DND-41 (cell line): ENCODE measurements at regions not wholly inside any gene's neighbourhood (a gene's known extent, or its start where the extent isn't known, plus 50 kb on each side); places are given as distances from the start of the nearest gene placed in this dataset.
"Not testable (repeated sequence)": the region's sequence is repeated elsewhere in the genome, so short reads cannot be mapped to it uniquely, and the experiment has no call there.

Source experiments
- ATAC-seq: fragments of 200-7000 bp; cut with Tn5 transposase; 3 replicates; pipeline ENCODE4 v1.9.1; 2021; ENCODE audit warnings: low read depth; ENCODE audit not compliant: insufficient read depth
- DNase-seq: peaks from one replicate; pipeline ENCODE4 v3.0.0-alpha.2; 2020
- H2AFZ ChIP-seq: 2 replicates; pipeline ENCODE4 v1.6.0; 2012; ENCODE audit warnings: low read depth, low read length
- H3K27ac ChIP-seq: 2 replicates; pipeline ENCODE4 v1.5.1; 2012; ENCODE audit warnings: low read length, inconsistent platforms
- H3K27me3 ChIP-seq: fragments of 200-600 bp; sonication (generic); 2 replicates; pipeline ENCODE4 v1.6.0; 2012; ENCODE audit warnings: low read length, mild to moderate bottlenecking, inconsistent platforms; ENCODE audit not compliant: insufficient read depth, poor library complexity
- H3K36me3 ChIP-seq: 2 replicates; pipeline ENCODE4 v1.5.1; 2012; ENCODE audit warnings: low read length, inconsistent platforms; ENCODE audit not compliant: insufficient read depth
- H3K4me1 ChIP-seq: 2 replicates; pipeline ENCODE4 v1.5.1; 2012; ENCODE audit warnings: mild to moderate bottlenecking, low read length; ENCODE audit not compliant: insufficient read depth
- H3K4me2 ChIP-seq: 2 replicates; pipeline ENCODE4 v1.6.0; 2012; ENCODE audit warnings: mild to moderate bottlenecking, moderate library complexity, low read length, inconsistent platforms; ENCODE audit not compliant: insufficient read depth
- H3K4me3 ChIP-seq, 2 experiments: fragments of 200-600 bp in 1 of 2; shearing (Covaris generic) in 1 of 2; 2 replicates each; pipeline ENCODE4 v1.5.1; 2012 to 2016; ENCODE audit warnings: inconsistent platforms in 2 of 2, low read length in 2 of 2, mild to moderate bottlenecking in 2 of 2, low read depth in 1 of 2, moderate library complexity in 1 of 2
- H3K79me2 ChIP-seq: 2 replicates; pipeline ENCODE4 v1.6.0; 2012; ENCODE audit warnings: low read length, inconsistent platforms; ENCODE audit not compliant: insufficient read depth
- H3K9ac ChIP-seq: 2 replicates; pipeline ENCODE4 v1.6.0; 2012; ENCODE audit warnings: low read depth, mild to moderate bottlenecking, inconsistent platforms, low read length, moderate library complexity
- H3K9me3 ChIP-seq: 2 replicates; pipeline ENCODE4 v1.5.1; 2012; ENCODE audit warnings: low read length, moderate library complexity, mild to moderate bottlenecking, inconsistent platforms; ENCODE audit not compliant: insufficient read depth, severe bottlenecking
- H4K20me1 ChIP-seq: 2 replicates; pipeline ENCODE4 v1.6.0; 2012; ENCODE audit warnings: low read length; ENCODE audit not compliant: insufficient read depth
- EZH2 ChIP-seq: IDR thresholded peaks from 3 replicates; pipeline ENCODE4 v1.6.1; 2012; ENCODE audit warnings: borderline replicate concordance, low read depth, mild to moderate bottlenecking, moderate library complexity, low read length, inconsistent platforms; ENCODE audit not compliant: severe bottlenecking
- TF ChIP-seq, protein P1 (sequence below): IDR thresholded peaks from 2 replicates; pipeline ENCODE4 v1.5.1; 2012; ENCODE audit warnings: borderline replicate concordance, low read length, moderate library complexity, mild to moderate bottlenecking; ENCODE audit not compliant: poor library complexity, severe bottlenecking; ENCODE audit errors: extremely low read depth

DNA sequence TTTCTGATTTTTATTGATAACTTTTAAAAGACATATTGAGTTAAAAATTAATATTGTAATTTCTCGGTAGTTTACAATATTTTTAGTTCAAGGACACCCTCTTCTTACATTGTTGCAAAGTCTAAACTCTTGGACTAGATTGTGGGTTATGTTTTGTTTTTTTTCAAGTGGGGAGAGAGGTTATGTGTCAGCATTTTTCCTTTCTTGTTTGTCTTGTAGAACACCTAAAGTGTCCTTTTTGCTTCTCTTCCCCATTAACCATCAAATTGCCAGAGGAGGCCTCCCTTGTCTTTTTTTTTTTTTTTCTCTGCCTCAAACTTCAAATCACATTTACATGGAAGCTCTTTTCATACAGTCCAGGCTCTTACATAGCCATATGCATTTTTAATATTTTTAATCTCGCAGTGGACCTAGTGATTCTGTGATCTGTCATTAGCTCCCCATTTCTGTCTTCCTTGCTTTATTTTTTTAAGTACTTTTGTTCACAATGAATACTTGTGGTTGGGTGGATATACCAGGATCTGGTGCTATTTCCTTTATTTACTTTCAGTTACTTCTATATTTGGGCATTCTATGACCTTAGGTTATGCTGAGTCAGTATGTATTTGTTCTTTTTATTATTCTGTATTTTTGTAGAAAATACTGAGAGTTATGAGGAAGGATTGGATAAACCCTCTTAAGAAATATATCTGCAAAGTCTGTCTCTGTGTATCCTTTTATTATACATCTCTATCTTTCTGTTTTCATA is 2280.6 kb upstream of the ACO1 start:
- Histone ChIP-seq H3K79me2 (no peaks in the 10 kb centered on the region), H3K4me1 (no peaks in the 10 kb centered on the region), H3K27me3 (no peaks in the 10 kb centered on the region), H3K27ac (no peak overlapping the region), H3K9ac (no peak overlapping the region), H3K4me2 (no peak overlapping the region), H3K9me3 (no peaks in the 10 kb centered on the region), H2AFZ (no peak overlapping the region), H4K20me1 (no peaks in the 10 kb centered on the region), H3K36me3 (no peaks in the 10 kb centered on the region), H3K4me3 (no peak overlapping the region)
- TF ChIP-seq EZH2, result no peak
- TF ChIP-seq, protein P1, sequence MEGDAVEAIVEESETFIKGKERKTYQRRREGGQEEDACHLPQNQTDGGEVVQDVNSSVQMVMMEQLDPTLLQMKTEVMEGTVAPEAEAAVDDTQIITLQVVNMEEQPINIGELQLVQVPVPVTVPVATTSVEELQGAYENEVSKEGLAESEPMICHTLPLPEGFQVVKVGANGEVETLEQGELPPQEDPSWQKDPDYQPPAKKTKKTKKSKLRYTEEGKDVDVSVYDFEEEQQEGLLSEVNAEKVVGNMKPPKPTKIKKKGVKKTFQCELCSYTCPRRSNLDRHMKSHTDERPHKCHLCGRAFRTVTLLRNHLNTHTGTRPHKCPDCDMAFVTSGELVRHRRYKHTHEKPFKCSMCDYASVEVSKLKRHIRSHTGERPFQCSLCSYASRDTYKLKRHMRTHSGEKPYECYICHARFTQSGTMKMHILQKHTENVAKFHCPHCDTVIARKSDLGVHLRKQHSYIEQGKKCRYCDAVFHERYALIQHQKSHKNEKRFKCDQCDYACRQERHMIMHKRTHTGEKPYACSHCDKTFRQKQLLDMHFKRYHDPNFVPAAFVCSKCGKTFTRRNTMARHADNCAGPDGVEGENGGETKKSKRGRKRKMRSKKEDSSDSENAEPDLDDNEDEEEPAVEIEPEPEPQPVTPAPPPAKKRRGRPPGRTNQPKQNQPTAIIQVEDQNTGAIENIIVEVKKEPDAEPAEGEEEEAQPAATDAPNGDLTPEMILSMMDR, result no peak
- no peak for DNase-seq
- ATAC-seq, result no peak

DNA sequence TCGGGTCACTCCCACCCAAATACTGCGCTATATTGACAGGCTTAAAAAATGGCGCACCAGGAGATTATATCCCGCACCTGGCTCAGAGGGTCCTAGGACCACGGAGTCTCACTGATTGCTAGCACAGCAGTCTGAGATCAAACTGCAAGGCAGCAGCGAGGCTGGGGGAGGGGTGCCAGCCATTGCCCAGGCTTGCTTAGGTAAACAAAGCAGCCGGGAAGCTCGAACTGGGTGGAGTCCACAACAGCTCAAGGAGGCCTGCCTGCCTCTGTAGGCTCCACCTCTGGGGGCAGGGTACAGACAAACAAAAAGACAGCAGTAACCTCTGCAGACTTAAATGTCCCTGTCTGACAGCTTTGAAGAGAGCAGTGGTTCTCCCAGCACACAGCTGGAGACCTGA is 2277.3 kb upstream of the ACO1 start:
- H4K20me1 ChIP-seq, ATAC-seq, H3K79me2 ChIP-seq, H2AFZ ChIP-seq, H3K9ac ChIP-seq, H3K4me2 ChIP-seq, H3K9me3 ChIP-seq, H3K27ac ChIP-seq, H3K4me1 ChIP-seq, H3K27me3 ChIP-seq, H3K4me3 ChIP-seq, DNase-seq, H3K36me3 ChIP-seq: not testable (repeated sequence)

DNA sequence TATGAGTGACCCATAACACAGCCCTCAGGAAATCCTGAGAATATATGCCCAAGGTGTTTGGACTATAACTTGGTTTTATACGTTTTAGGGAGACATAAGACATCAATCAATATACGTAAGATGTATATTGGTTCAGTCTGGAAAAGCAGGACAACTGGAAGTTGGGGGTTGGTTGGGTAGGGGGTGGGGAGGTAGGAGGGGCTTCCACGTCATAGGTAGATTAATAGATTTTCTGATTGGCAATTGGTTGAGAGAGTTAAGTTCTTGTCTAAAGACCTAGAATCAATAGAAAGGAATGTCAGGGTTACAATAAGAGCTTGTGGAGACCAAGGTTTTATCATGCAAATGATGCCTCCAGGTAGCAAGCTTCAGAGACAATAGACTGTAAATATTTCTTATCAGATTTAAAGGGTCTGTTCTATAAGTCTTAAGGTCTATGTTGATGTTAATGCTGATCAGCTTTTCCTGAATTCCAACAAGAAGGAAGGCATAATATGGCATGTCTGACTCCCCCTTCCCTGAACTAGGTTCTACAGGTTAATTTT is 2267.7 kb upstream of the ACO1 start:
- no peak overlapping the region for H3K9ac ChIP-seq
- no peaks in the 10 kb centered on the region for H3K9me3 ChIP-seq
- no peak for DNase-seq
- H3K4me1 ChIP-seq, result no peaks in the 10 kb centered on the region
- no peaks in the 10 kb centered on the region for H3K79me2 ChIP-seq
- H3K36me3 ChIP-seq, result no peaks in the 10 kb centered on the region
- no peaks in the 10 kb centered on the region for H4K20me1 ChIP-seq
- no peak overlapping the region for H3K4me3 ChIP-seq
- no peak overlapping the region for H3K27ac ChIP-seq
- no peak overlapping the region for H3K4me2 ChIP-seq
- H2AFZ ChIP-seq, result no peak overlapping the region
- TF ChIP-seq, protein P1, result no peak
- no peak for TF ChIP-seq EZH2
- no peak for ATAC-seq
- H3K27me3 ChIP-seq, result no peaks in the 10 kb centered on the region

DNA sequence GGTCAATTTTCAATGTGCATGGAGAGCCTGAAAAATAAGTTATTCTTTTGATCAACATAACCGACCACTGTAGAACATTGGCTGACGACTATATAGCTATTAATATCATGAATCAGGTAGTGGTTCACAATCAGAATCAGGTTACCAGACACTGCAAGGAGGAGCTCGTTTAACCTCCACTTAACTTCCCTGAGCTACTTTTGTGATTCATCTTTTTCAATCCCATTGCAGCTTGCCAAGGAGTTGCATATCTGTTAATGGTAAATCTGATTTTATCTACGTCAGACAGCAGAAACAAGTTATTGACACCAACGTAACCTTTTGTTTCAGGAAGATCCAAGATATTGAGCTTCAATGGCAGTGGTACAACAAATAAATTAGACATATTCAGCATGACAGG is 2263.8 kb upstream of the ACO1 start:
- Histone ChIP-seq H3K4me3 (no peak overlapping the region), H3K9me3 (no peaks in the 10 kb centered on the region), H3K9ac (no peak overlapping the region), H4K20me1 (no peaks in the 10 kb centered on the region), H3K79me2 (no peaks in the 10 kb centered on the region), H3K4me2 (no peak overlapping the region), H3K4me1 (no peaks in the 10 kb centered on the region), H3K36me3 (no peaks in the 10 kb centered on the region), H3K27ac (no peak overlapping the region), H2AFZ (no peak overlapping the region), H3K27me3 (no peaks in the 10 kb centered on the region)
- no peak for TF ChIP-seq EZH2
- DNase-seq (no peak), ATAC-seq (no peak)
